ENCODE measurements at regions not wholly inside any gene's neighbourhood (a gene's known extent, or its start where the extent isn't known, plus 50 kb on each side); places are given as distances from the start of the nearest gene placed in this dataset.

- TF ChIP-seq CTCF (IDR thresholded peaks at IDR 0.05) (no peak), EZH2 (IDR thresholded peaks at IDR 0.05; ENCODE audit: borderline replicate concordance, insufficient read depth, low read depth, low read length, poor library complexity, severe bottlenecking) (no peak)
Measured at GRCh38 chr12:116454950-116455447, 104.2 kb upstream of the MAP1LC3B2 start.

Measured in B cell (primary cell).